A549 (cell line): ENCODE measurements at regions not wholly inside any gene's neighbourhood (a gene's known extent, or its start where the extent isn't known, plus 50 kb on each side); places are given as distances from the start of the nearest gene placed in this dataset.

Experiments used
- ATAC-seq, 2 experiments: fragments of 200-7000 bp in 1 of 2; fragments of >200 bp in 1 of 2; cut with Nextera tagmentation in 1 of 2; cut with Tn5 transposase in 1 of 2; 3 replicates each; pipeline versions ENCODE4 v1.8.0 to v1.9.1; 2018 to 2020; ENCODE audit warnings: mild to moderate bottlenecking in 1 of 2, moderate library complexity in 1 of 2
- CTCF ChIA-PET: fragments of 300-600 bp; sonication (Branson Sonifier 250); formaldehyde crosslinking; extraction: SDS; loops from one replicate; lab custom pipeline; 2021; ENCODE audit warnings: antibody characterized with exemption, inconsistent platforms; lab: Yijun Ruan, JAX
- POLR2A ChIA-PET: fragments of 350-600 bp; formaldehyde crosslinking; extraction: SDS; loops from one replicate; lab custom pipeline; 2021; ENCODE audit warnings: antibody characterized with exemption, inconsistent platforms; lab: Yijun Ruan, JAX
- DNase-seq, 2 experiments: peaks; one replicate each; pipeline versions ENCODE4 v3.0.0 to v3.0.0-alpha.2; 2011 to 2016; ENCODE audit warnings: low read depth in 1 of 2, low spot score in 1 of 2
- FAIRE-seq: peaks from 2 replicates; lab custom pipeline; 2011; peaks lifted over from hg19 to GRCh38; lab: Jason Lieb, UNC
- H3K27ac ChIP-seq, 2 experiments: fragments of >200 bp; sonication (Bioruptor Twin); formaldehyde crosslinking; 3 replicates each; pipeline ENCODE4 v1.5.1; 2016 to 2017
- H3K4me1 ChIP-seq: fragments of >200 bp; sonication (Bioruptor Twin); formaldehyde crosslinking; 3 replicates; pipeline ENCODE4 v1.6.1; 2016
- H3K4me2 ChIP-seq: fragments of >200 bp; sonication (Bioruptor Twin); formaldehyde crosslinking; 3 replicates; pipeline ENCODE4 v1.6.1; 2016
- H3K4me3 ChIP-seq: fragments of >200 bp; sonication (Bioruptor Twin); formaldehyde crosslinking; 3 replicates; pipeline ENCODE4 v1.5.1; 2016
- H3K9me3 ChIP-seq: fragments of >200 bp; sonication (Bioruptor Twin); formaldehyde crosslinking; 3 replicates; pipeline ENCODE4 v1.6.1; 2016
- BHLHE40 ChIP-seq: IDR thresholded peaks from 2 replicates; pipeline ENCODE4 v1.6.1; 2012; ENCODE audit warnings: low read depth, low read length, inconsistent platforms
- CBX2 ChIP-seq: fragments of 200-600 bp; sonication (generic); IDR thresholded peaks from 2 replicates; pipeline ENCODE4 v1.6.1; 2016; ENCODE audit warnings: low read depth, mild to moderate bottlenecking, borderline replicate concordance
- CEBPB ChIP-seq, 2 experiments: fragments of >200 bp in 1 of 2; sonication (Bioruptor Twin) in 1 of 2; formaldehyde crosslinking in 1 of 2; IDR thresholded peaks; 2 replicates each; pipeline ENCODE4 v1.6.1; 2012 to 2016
- CHD2 ChIP-seq: fragments of 150-350 bp; IDR thresholded peaks from 2 replicates; pipeline ENCODE4 v1.6.1; 2014; ENCODE audit warnings: low read length; ENCODE audit not compliant: partially characterized antibody
- CHD4 ChIP-seq: fragments of 200-600 bp; sonication (generic); IDR thresholded peaks from 2 replicates; pipeline ENCODE4 v1.6.1; 2016; ENCODE audit warnings: antibody characterized with exemption, mild to moderate bottlenecking, borderline replicate concordance
- E2F6 ChIP-seq: IDR thresholded peaks from 2 replicates; pipeline ENCODE4 v1.6.1; 2012; ENCODE audit warnings: low read depth, borderline replicate concordance
- EHMT2 ChIP-seq: fragments of 200-600 bp; sonication (generic); IDR thresholded peaks from 2 replicates; pipeline ENCODE4 v1.6.1; 2016; ENCODE audit warnings: antibody characterized with exemption, low read depth, mild to moderate bottlenecking, moderate library complexity
- ESRRA ChIP-seq: fragments of 150-350 bp; IDR thresholded peaks from 2 replicates; pipeline ENCODE4 v1.6.1; 2014; ENCODE audit warnings: mild to moderate bottlenecking, low read length, borderline replicate concordance
- FOSB ChIP-seq: fragments of 250-450 bp; sonication (Bioruptor Pico); IDR thresholded peaks from 2 replicates; pipeline ENCODE4 v1.5.0; 2020; ENCODE audit warnings: mild to moderate bottlenecking, moderate library complexity
- FOSL2 ChIP-seq, 2 experiments: fragments of 450-650 bp in 1 of 2; fragments of >200 bp in 1 of 2; sonication (Bioruptor Twin) in 1 of 2; formaldehyde crosslinking; IDR thresholded peaks; 2 replicates each; pipeline versions ENCODE4 v1.5.0 to v1.6.1; 2016 to 2020; ENCODE audit warnings: mild to moderate bottlenecking in 1 of 2, moderate library complexity in 1 of 2
- HDAC2 ChIP-seq: fragments of 200-600 bp; sonication (generic); IDR thresholded peaks from 2 replicates; pipeline ENCODE4 v1.6.1; 2016
- HMGXB4 ChIP-seq: fragments of 250-450 bp; sonication (Bioruptor Pico); IDR thresholded peaks from 2 replicates; pipeline ENCODE4 v1.5.0; 2021; ENCODE audit warnings: mild to moderate bottlenecking, moderate library complexity, borderline replicate concordance
- HOXB13 ChIP-seq: fragments of 250-450 bp; sonication (Bioruptor Pico); IDR thresholded peaks from 2 replicates; pipeline ENCODE4 v1.5.0; 2020; ENCODE audit warnings: low read depth, mild to moderate bottlenecking, moderate library complexity
- MAFK ChIP-seq: fragments of 450-650 bp; IDR thresholded peaks from 2 replicates; pipeline ENCODE4 v1.6.1; 2014; ENCODE audit not compliant: partially characterized antibody
- MAZ ChIP-seq: fragments of 150-350 bp; IDR thresholded peaks from 2 replicates; pipeline ENCODE4 v1.6.1; 2014; ENCODE audit warnings: antibody characterized with exemption, low read depth, low read length, borderline replicate concordance
- MYC ChIP-seq: IDR thresholded peaks from 2 replicates; pipeline ENCODE4 v1.6.1; 2012; ENCODE audit warnings: mild to moderate bottlenecking, inconsistent platforms, low read length, improper control_type of control experiment, borderline replicate concordance
- NR3C1 ChIP-seq: fragments of >200 bp; sonication (Bioruptor Twin); formaldehyde crosslinking; IDR thresholded peaks from 3 replicates; pipeline ENCODE4 v1.6.1; 2017
- RAD21 ChIP-seq, 2 experiments: fragments of >200 bp in 1 of 2; sonication (Bioruptor Twin) in 1 of 2; formaldehyde crosslinking in 1 of 2; IDR thresholded peaks in 1 of 2; conservative IDR thresholded peaks in 1 of 2; 2 replicates in 1 of 2; 3 replicates in 1 of 2; pipeline ENCODE4 v1.6.1; 2012 to 2018; ENCODE audit warnings: inconsistent platforms in 1 of 2
- RARB ChIP-seq: fragments of 250-450 bp; sonication (Bioruptor Pico); IDR thresholded peaks from 2 replicates; pipeline ENCODE4 v1.8.0; 2021; ENCODE audit warnings: mild to moderate bottlenecking, moderate library complexity
- RFX5 ChIP-seq: fragments of 450-650 bp; IDR thresholded peaks from 2 replicates; pipeline ENCODE4 v1.7.1; 2014; ENCODE audit warnings: antibody characterized with exemption, mild to moderate bottlenecking, moderate library complexity
- TFCP2L1 ChIP-seq: fragments of 250-450 bp; sonication (Bioruptor Pico); IDR thresholded peaks from 2 replicates; pipeline ENCODE4 v1.5.0; 2021; ENCODE audit warnings: mild to moderate bottlenecking
- ZC3H11A ChIP-seq: fragments of 450-650 bp; IDR thresholded peaks from 2 replicates; pipeline ENCODE4 v1.6.1; 2014; ENCODE audit warnings: antibody characterized with exemption, mild to moderate bottlenecking
- WGBS: methylation state at CpG from one replicate; pipeline ENCODE4 v1.1.6; 2017; ENCODE audit errors: missing lambda C conversion rate; 5-methylcytosine and 5-hydroxymethylcytosine counted together
- TF ChIP-seq, protein P1 (sequence below): fragments of 250-450 bp; sonication (Bioruptor Pico); IDR thresholded peaks from 2 replicates; pipeline ENCODE4 v1.5.0; 2020; ENCODE audit warnings: low read depth, mild to moderate bottlenecking, moderate library complexity

GRCh38 chr2:65980531-65980930 is 454.4 kb upstream of the MEIS1 start:
- TF ChIP-seq RAD21 (conservative IDR thresholded peaks at IDR 0.05 in 1 of 2, IDR thresholded peaks at IDR 0.05 in 1 of 2) (no peak), ZC3H11A (no peak), BHLHE40 (no peak), EHMT2 (no peak)
- H3K4me1 ChIP-seq: no peaks in the 10 kb centered on the region
- 0% methylated on average over 1 of the region's 1 CpG for WGBS

GRCh38 chr2:65979446-65979845 is 455.5 kb upstream of the MEIS1 start:
- Histone ChIP-seq H3K4me1 (no peaks in the 10 kb centered on the region), H3K27ac (no peak overlapping the region), H3K4me3 (no peak overlapping the region), H3K9me3 (peaks cover 3% of the 10 kb centered on the region; the same call in 1 of the 3 replicates), H3K4me2 (no peak overlapping the region)
- FAIRE-seq: no peak
- POLR2A ChIA-PET: no interaction called here
- CTCF ChIA-PET: interaction anchor here (1.1 kb wide), 1 partner anchor 10 kb away, joined by 3 read pairs; no protein-coding TSS in a partner anchor
- ATAC-seq: no peak
- DNase-seq: no peak
- TF ChIP-seq HOXB13 (CRISPR knock-in tag): no peak
- no peak for TF ChIP-seq CBX2
- no peak for TF ChIP-seq MAZ
- TF ChIP-seq E2F6: no peak
- TF ChIP-seq ZC3H11A: no peak
- TF ChIP-seq CEBPB (IDR thresholded peaks at IDR 0.05): no peak
- no peak for TF ChIP-seq FOSL2 (IDR thresholded peaks at IDR 0.05)
- no peak for TF ChIP-seq FOSL2 (CRISPR knock-in tag; IDR thresholded peaks at IDR 0.05)
- no peak for TF ChIP-seq RFX5
- TF ChIP-seq CHD4: no peak
- no peak for TF ChIP-seq FOSB (CRISPR knock-in tag)
- no peak for TF ChIP-seq NR3C1
- TF ChIP-seq MAFK: no peak
- no peak for TF ChIP-seq HDAC2
- TF ChIP-seq CHD2: no peak
- TF ChIP-seq HMGXB4: no peak
- no peak for TF ChIP-seq RARB (CRISPR knock-in tag)
- TF ChIP-seq TFCP2L1 (CRISPR knock-in tag): no peak
- no peak for TF ChIP-seq MYC
- TF ChIP-seq ESRRA: no peak
- TF ChIP-seq, protein P1, sequence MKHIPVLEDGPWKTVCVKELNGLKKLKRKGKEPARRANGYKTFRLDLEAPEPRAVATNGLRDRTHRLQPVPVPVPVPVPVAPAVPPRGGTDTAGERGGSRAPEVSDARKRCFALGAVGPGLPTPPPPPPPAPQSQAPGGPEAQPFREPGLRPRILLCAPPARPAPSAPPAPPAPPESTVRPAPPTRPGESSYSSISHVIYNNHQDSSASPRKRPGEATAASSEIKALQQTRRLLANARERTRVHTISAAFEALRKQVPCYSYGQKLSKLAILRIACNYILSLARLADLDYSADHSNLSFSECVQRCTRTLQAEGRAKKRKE (CRISPR knock-in tag): no peak
- WGBS: 45% methylated on average over 7 of the region's 7 CpGs

More at GRCh38 chr2:65980531-65980930, 454.4 kb upstream of the MEIS1 start:
- ATAC-seq (no peak), DNase-seq (no peak), FAIRE-seq (no peak)
- Histone ChIP-seq H3K9me3 (peaks cover 3% of the 10 kb centered on the region; the same call in 1 of the 3 replicates), H3K27ac (no peak overlapping the region), H3K4me2 (no peak overlapping the region), H3K4me3 (no peak overlapping the region)
- CTCF ChIA-PET: interaction anchor here (0.6 to 1.1 kb wide), 2 partner anchors 9 to 1037 kb away, joined by 3 read pairs; no protein-coding TSS in a partner anchor
- POLR2A ChIA-PET: interaction anchor here (0.6 kb wide), 1 partner anchor 1872 kb away, joined by 6 read pairs; no protein-coding TSS in a partner anchor
